ENCODE measurements at regions not wholly inside any gene's neighbourhood (a gene's known extent, or its start where the extent isn't known, plus 50 kb on each side); places are given as distances from the start of the nearest gene placed in this dataset.

GRCh38 chr12:58046271-58046670 lies 104.9 kb downstream of the ATP23 start:
- no peaks in the 10 kb centered on the region for H3K27me3 ChIP-seq (replicated peaks; ENCODE audit: insufficient read depth)
- TF ChIP-seq, protein P1, sequence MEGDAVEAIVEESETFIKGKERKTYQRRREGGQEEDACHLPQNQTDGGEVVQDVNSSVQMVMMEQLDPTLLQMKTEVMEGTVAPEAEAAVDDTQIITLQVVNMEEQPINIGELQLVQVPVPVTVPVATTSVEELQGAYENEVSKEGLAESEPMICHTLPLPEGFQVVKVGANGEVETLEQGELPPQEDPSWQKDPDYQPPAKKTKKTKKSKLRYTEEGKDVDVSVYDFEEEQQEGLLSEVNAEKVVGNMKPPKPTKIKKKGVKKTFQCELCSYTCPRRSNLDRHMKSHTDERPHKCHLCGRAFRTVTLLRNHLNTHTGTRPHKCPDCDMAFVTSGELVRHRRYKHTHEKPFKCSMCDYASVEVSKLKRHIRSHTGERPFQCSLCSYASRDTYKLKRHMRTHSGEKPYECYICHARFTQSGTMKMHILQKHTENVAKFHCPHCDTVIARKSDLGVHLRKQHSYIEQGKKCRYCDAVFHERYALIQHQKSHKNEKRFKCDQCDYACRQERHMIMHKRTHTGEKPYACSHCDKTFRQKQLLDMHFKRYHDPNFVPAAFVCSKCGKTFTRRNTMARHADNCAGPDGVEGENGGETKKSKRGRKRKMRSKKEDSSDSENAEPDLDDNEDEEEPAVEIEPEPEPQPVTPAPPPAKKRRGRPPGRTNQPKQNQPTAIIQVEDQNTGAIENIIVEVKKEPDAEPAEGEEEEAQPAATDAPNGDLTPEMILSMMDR (IDR thresholded peaks at IDR 0.05), result no peak
- ATAC-seq (ENCODE audit: insufficient number of reproducible peaks, low FRiP score, low read depth), result no peak
- no peak overlapping the region for H3K27ac ChIP-seq
- peaks cover 5% of the 10 kb centered on the region for H3K9me3 ChIP-seq
- no peaks in the 10 kb centered on the region for H3K36me3 ChIP-seq
- H3K4me3 ChIP-seq, result no peak overlapping the region
- DNase-seq (ENCODE audit: low spot score), result no peak
- no peaks in the 10 kb centered on the region for H3K4me1 ChIP-seq (ENCODE audit: control insufficient read depth in 1 of 2, low read depth in 2 of 2)

- TF ChIP-seq, protein P1 (IDR thresholded peaks at IDR 0.05), result no peak
- no peaks in the 10 kb centered on the region for H3K27me3 ChIP-seq (replicated peaks; ENCODE audit: insufficient read depth)
- no peaks in the 10 kb centered on the region for H3K36me3 ChIP-seq
- H3K9me3 ChIP-seq, result no peaks in the 10 kb centered on the region
- no peaks in the 10 kb centered on the region for H3K4me1 ChIP-seq (ENCODE audit: control insufficient read depth in 1 of 2, low read depth in 2 of 2)
- no peak for ATAC-seq (ENCODE audit: insufficient number of reproducible peaks, low FRiP score, low read depth)
- no peak overlapping the region for H3K27ac ChIP-seq
- DNase-seq (ENCODE audit: low spot score), result no peak
- no peak overlapping the region for H3K4me3 ChIP-seq
These were observed 110.0 kb downstream of the ATP23 start for GRCh38 chr12:58051378-58051777.

DNA sequence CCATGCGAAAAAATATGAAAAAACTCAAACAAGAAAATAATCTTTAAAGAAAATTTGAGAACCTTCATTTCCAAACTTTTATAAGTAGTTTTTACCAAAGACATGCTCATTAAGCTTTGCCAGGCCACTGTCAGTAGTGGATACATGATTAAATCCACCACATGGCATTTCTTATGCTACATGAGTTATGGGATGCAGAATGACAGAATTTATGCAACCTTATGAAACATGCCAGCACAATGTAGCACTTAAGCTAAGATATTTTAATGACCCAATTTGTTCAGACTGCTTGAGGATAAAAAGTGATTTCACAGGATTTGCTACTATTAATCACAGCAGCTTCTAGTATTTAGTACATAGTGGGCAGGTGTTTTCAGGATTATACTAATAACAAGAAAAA lies 123.3 kb downstream of the ATP23 start:
- TF ChIP-seq, protein P1 (IDR thresholded peaks at IDR 0.05), result no peak
- Histone ChIP-seq H3K9me3 (no peaks in the 10 kb centered on the region), H3K27ac (no peak overlapping the region), H3K4me1 (ENCODE audit: control insufficient read depth in 1 of 2, low read depth in 2 of 2) (no peaks in the 10 kb centered on the region), H3K4me3 (no peak overlapping the region), H3K27me3 (replicated peaks; ENCODE audit: insufficient read depth) (no peaks in the 10 kb centered on the region), H3K36me3 (no peaks in the 10 kb centered on the region)
- DNase-seq (ENCODE audit: low spot score), result no peak
- no peak for ATAC-seq (ENCODE audit: insufficient number of reproducible peaks, low FRiP score, low read depth)

DNA sequence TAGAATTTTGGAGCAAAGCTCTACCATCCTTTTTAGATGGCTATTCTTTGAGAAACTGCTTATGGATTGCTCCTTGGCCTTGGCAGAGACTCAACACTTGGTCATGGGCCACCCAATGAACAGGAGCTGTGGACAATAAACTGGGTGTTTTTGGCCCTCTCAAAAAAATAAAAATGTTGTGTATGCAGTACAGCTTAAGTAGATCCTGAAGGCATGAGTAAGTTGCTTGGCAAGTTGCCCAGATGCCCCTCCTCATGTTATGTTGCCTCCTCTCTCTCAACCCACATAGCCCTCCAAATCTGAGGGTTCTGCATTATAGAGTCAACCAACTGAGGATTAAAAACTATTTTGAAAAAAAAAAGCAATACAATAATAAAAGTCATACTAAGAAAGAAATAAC lies 124.9 kb downstream of the ATP23 start:
- H3K27me3 ChIP-seq (replicated peaks; ENCODE audit: insufficient read depth), result no peaks in the 10 kb centered on the region
- no peaks in the 10 kb centered on the region for H3K36me3 ChIP-seq
- TF ChIP-seq, protein P1 (IDR thresholded peaks at IDR 0.05), result no peak
- H3K4me1 ChIP-seq (ENCODE audit: control insufficient read depth in 1 of 2, low read depth in 2 of 2), result no peaks in the 10 kb centered on the region
- ATAC-seq (ENCODE audit: insufficient number of reproducible peaks, low FRiP score, low read depth) (no peak), DNase-seq (ENCODE audit: low spot score) (no peak)
- no peak overlapping the region for H3K27ac ChIP-seq
- no peak overlapping the region for H3K4me3 ChIP-seq
- H3K9me3 ChIP-seq, result no peaks in the 10 kb centered on the region

- H3K27ac ChIP-seq, result no peak overlapping the region
- no peaks in the 10 kb centered on the region for H3K9me3 ChIP-seq
- no peaks in the 10 kb centered on the region for H3K27me3 ChIP-seq (replicated peaks; ENCODE audit: insufficient read depth)
- no peaks in the 10 kb centered on the region for H3K36me3 ChIP-seq
- ATAC-seq (ENCODE audit: insufficient number of reproducible peaks, low FRiP score, low read depth) (no peak), DNase-seq (ENCODE audit: low spot score) (no peak)
- H3K4me1 ChIP-seq (ENCODE audit: control insufficient read depth in 1 of 2, low read depth in 2 of 2), result no peaks in the 10 kb centered on the region
- no peak overlapping the region for H3K4me3 ChIP-seq
- TF ChIP-seq, protein P1 (IDR thresholded peaks at IDR 0.05), result no peak
These were observed 126.4 kb downstream of the ATP23 start for GRCh38 chr12:58067610-58068387.

Data from thoracic aorta (tissue), 2 donors.